Retinal pigment epithelial cell (primary cell): ENCODE measurements at regions not wholly inside any gene's neighbourhood (a gene's known extent, or its start where the extent isn't known, plus 50 kb on each side); places are given as distances from the start of the nearest gene placed in this dataset.

Source experiments
- DNase-seq: peaks from one replicate; pipeline ENCODE4 v3.0.0-alpha.2; 2010; ENCODE audit warnings: low read depth
- H3K4me3 ChIP-seq: 2 replicates; pipeline ENCODE4 v1.5.1; 2011; ENCODE audit warnings: mild to moderate bottlenecking, low read length, control low read depth, moderate library complexity
- CTCF ChIP-seq: conservative IDR thresholded peaks from 2 replicates; pipeline ENCODE4 v1.5.1; 2011; ENCODE audit warnings: low read depth, low read length, control low read depth, inconsistent platforms

GRCh38 chr12:131448254-131448795 lies 262.6 kb upstream of the SFSWAP start:
- no peak overlapping the region for H3K4me3 ChIP-seq
- no peak for DNase-seq
- no peak for TF ChIP-seq CTCF

- no peak for DNase-seq
- H3K4me3 ChIP-seq: no peak overlapping the region
- no peak for TF ChIP-seq CTCF
Measured at GRCh38 chr12:131449027-131449426, 261.9 kb upstream of the SFSWAP start.

GRCh38 chr12:131452444-131452860 lies 258.4 kb upstream of the SFSWAP start:
- TF ChIP-seq CTCF: no peak
- DNase-seq: no peak
- H3K4me3 ChIP-seq: no peak overlapping the region

- TF ChIP-seq CTCF: peak; percentile 17
- DNase-seq: no peak
- H3K4me3 ChIP-seq: no peak overlapping the region
Measured at GRCh38 chr12:131454418-131455217, 256.3 kb upstream of the SFSWAP start.

- no peak for DNase-seq
- TF ChIP-seq CTCF: no peak
Measured at GRCh38 chr12:131455218-131455506, 255.7 kb upstream of the SFSWAP start.

GRCh38 chr12:131455581-131456110 lies 255.2 kb upstream of the SFSWAP start:
- DNase-seq: no peak
- no peak for TF ChIP-seq CTCF
- no peak overlapping the region for H3K4me3 ChIP-seq

More at GRCh38 chr12:131455218-131455506, 255.7 kb upstream of the SFSWAP start:
- no peak overlapping the region for H3K4me3 ChIP-seq

- no peak overlapping the region for H3K4me3 ChIP-seq
- TF ChIP-seq CTCF: no peak
- DNase-seq: no peak
Measured at GRCh38 chr12:131456301-131457027, 254.4 kb upstream of the SFSWAP start.
